BLaER1 (cell line): ENCODE measurements at regions not wholly inside any gene's neighbourhood (a gene's known extent, or its start where the extent isn't known, plus 50 kb on each side); places are given as distances from the start of the nearest gene placed in this dataset.
"Not testable (repeated sequence)": the region's sequence is repeated elsewhere in the genome, so short reads cannot be mapped to it uniquely, and the experiment has no call there.

ENCODE experiments used
- H3K27ac ChIP-seq: shearing (Covaris generic); formaldehyde crosslinking; 2 replicates; pipeline ENCODE4 v1.8.1; 2022
- H3K27me3 ChIP-seq: shearing (Covaris generic); formaldehyde crosslinking; 2 replicates; pipeline ENCODE4 v1.8.1; 2022
- H3K36me3 ChIP-seq: shearing (Covaris generic); formaldehyde crosslinking; 2 replicates; pipeline ENCODE4 v1.8.1; 2022
- H3K4me1 ChIP-seq: shearing (Covaris generic); formaldehyde crosslinking; 2 replicates; pipeline ENCODE4 v1.8.1; 2022
- H3K4me2 ChIP-seq: shearing (Covaris generic); formaldehyde crosslinking; 2 replicates; pipeline ENCODE4 v1.8.1; 2022
- H3K4me3 ChIP-seq: shearing (Covaris generic); formaldehyde crosslinking; 2 replicates; pipeline ENCODE4 v1.8.1; 2022
- H3K9ac ChIP-seq: shearing (Covaris generic); formaldehyde crosslinking; 2 replicates; pipeline ENCODE4 v1.8.1; 2022
- H3K9me3 ChIP-seq: shearing (Covaris generic); formaldehyde crosslinking; 2 replicates; pipeline ENCODE4 v1.8.1; 2022
- H4K20me1 ChIP-seq: shearing (Covaris generic); formaldehyde crosslinking; 2 replicates; pipeline ENCODE4 v1.8.1; 2022
- Cebpa-rat ChIP-seq: shearing (Covaris generic); IDR thresholded peaks from 2 replicates; pipeline ENCODE4 v1.8.1; 2022

- Histone ChIP-seq H4K20me1 (no peaks in the 10 kb centered on the region), H3K4me2 (no peak overlapping the region)
- TF ChIP-seq Cebpa-rat, result no peak
Observed at GRCh38 chr2:48190230-48190629, 124.3 kb upstream of the FOXN2 start.

GRCh38 chr2:48194641-48195040 lies 119.8 kb upstream of the FOXN2 start:
- H3K4me3 ChIP-seq, result no peak overlapping the region
- H3K27me3 ChIP-seq, result no peaks in the 10 kb centered on the region
- TF ChIP-seq Cebpa-rat, result no peak
- H3K27ac ChIP-seq, result no peak overlapping the region
- no peaks in the 10 kb centered on the region for H3K9me3 ChIP-seq
- no peak overlapping the region for H3K4me2 ChIP-seq
- H3K36me3 ChIP-seq, result no peaks in the 10 kb centered on the region
- H3K9ac ChIP-seq, result no peak overlapping the region
- no peaks in the 10 kb centered on the region for H3K4me1 ChIP-seq
- H4K20me1 ChIP-seq, result no peaks in the 10 kb centered on the region

More at GRCh38 chr2:48190230-48190629, 124.3 kb upstream of the FOXN2 start:
- H3K4me3 ChIP-seq, result no peak overlapping the region
- no peaks in the 10 kb centered on the region for H3K9me3 ChIP-seq
- no peak overlapping the region for H3K27ac ChIP-seq
- H3K9ac ChIP-seq, result no peak overlapping the region
- H3K4me1 ChIP-seq, result no peaks in the 10 kb centered on the region
- no peaks in the 10 kb centered on the region for H3K36me3 ChIP-seq
- no peaks in the 10 kb centered on the region for H3K27me3 ChIP-seq

GRCh38 chr2:48195169-48195568 lies 119.3 kb upstream of the FOXN2 start:
- H3K9me3 ChIP-seq, result no peaks in the 10 kb centered on the region
- H4K20me1 ChIP-seq, result no peaks in the 10 kb centered on the region
- no peaks in the 10 kb centered on the region for H3K4me1 ChIP-seq
- H3K36me3 ChIP-seq, result no peaks in the 10 kb centered on the region
- H3K4me2 ChIP-seq, result no peak overlapping the region
- no peak for TF ChIP-seq Cebpa-rat
- no peak overlapping the region for H3K27ac ChIP-seq
- H3K9ac ChIP-seq, result no peak overlapping the region
- H3K4me3 ChIP-seq, result no peak overlapping the region
- no peaks in the 10 kb centered on the region for H3K27me3 ChIP-seq

- Histone ChIP-seq H3K4me1 (no peaks in the 10 kb centered on the region), H3K9ac (no peak overlapping the region), H4K20me1 (no peaks in the 10 kb centered on the region), H3K4me2 (no peak overlapping the region), H3K36me3 (no peaks in the 10 kb centered on the region), H3K4me3 (no peak overlapping the region), H3K27ac (no peak overlapping the region), H3K9me3 (no peaks in the 10 kb centered on the region), H3K27me3 (no peaks in the 10 kb centered on the region)
- TF ChIP-seq Cebpa-rat, result no peak
Observed at GRCh38 chr2:48197618-48198017, 116.9 kb upstream of the FOXN2 start.

- no peak overlapping the region for H3K9ac ChIP-seq
- H3K4me3 ChIP-seq, result no peak overlapping the region
- H3K27ac ChIP-seq, result no peak overlapping the region
- H4K20me1 ChIP-seq, result no peaks in the 10 kb centered on the region
- H3K4me1 ChIP-seq, result no peaks in the 10 kb centered on the region
- no peaks in the 10 kb centered on the region for H3K9me3 ChIP-seq
- H3K36me3 ChIP-seq, result no peaks in the 10 kb centered on the region
- no peaks in the 10 kb centered on the region for H3K27me3 ChIP-seq
- no peak for TF ChIP-seq Cebpa-rat
- no peak overlapping the region for H3K4me2 ChIP-seq
Observed at GRCh38 chr2:48198371-48198770, 116.1 kb upstream of the FOXN2 start.

- Histone ChIP-seq H3K9ac (no peak overlapping the region), H3K4me2 (no peak overlapping the region), H3K4me3 (no peak overlapping the region)
Observed at GRCh38 chr2:48199070-48199469, 115.4 kb upstream of the FOXN2 start.

GRCh38 chr2:48200620-48201293 lies 113.7 kb upstream of the FOXN2 start:
- TF ChIP-seq Cebpa-rat, result no peak
- Histone ChIP-seq H3K27me3 (no peaks in the 10 kb centered on the region), H4K20me1 (no peaks in the 10 kb centered on the region), H3K4me1 (peaks cover 6% of the 10 kb centered on the region; the same call in 1 of the 2 replicates), H3K36me3 (no peaks in the 10 kb centered on the region), H3K4me3 (no peak overlapping the region), H3K4me2 (no peak overlapping the region), H3K9me3 (no peaks in the 10 kb centered on the region), H3K27ac (no peak overlapping the region), H3K9ac (no peak overlapping the region)

More at GRCh38 chr2:48199070-48199469, 115.4 kb upstream of the FOXN2 start:
- Histone ChIP-seq H3K36me3 (no peaks in the 10 kb centered on the region), H3K27ac (no peak overlapping the region), H3K9me3 (no peaks in the 10 kb centered on the region), H3K27me3 (no peaks in the 10 kb centered on the region), H3K4me1 (no peaks in the 10 kb centered on the region), H4K20me1 (no peaks in the 10 kb centered on the region)
- no peak for TF ChIP-seq Cebpa-rat

GRCh38 chr2:48201435-48201834 lies 113.0 kb upstream of the FOXN2 start:
- H3K27ac ChIP-seq, H3K27me3 ChIP-seq, H3K4me1 ChIP-seq, H3K9ac ChIP-seq, H4K20me1 ChIP-seq, H3K4me3 ChIP-seq, H3K36me3 ChIP-seq, H3K9me3 ChIP-seq, H3K4me2 ChIP-seq: not testable (repeated sequence)

GRCh38 chr2:48202863-48203642 lies 111.4 kb upstream of the FOXN2 start:
- Histone ChIP-seq H3K9me3 (no peaks in the 10 kb centered on the region), H3K9ac (no peak overlapping the region), H3K36me3 (no peaks in the 10 kb centered on the region), H3K27me3 (no peaks in the 10 kb centered on the region), H3K4me3 (no peak overlapping the region), H4K20me1 (no peaks in the 10 kb centered on the region), H3K27ac (no peak overlapping the region), H3K4me1 (peaks cover 6% of the 10 kb centered on the region; the same call in 1 of the 2 replicates), H3K4me2 (no peak overlapping the region)
- no peak for TF ChIP-seq Cebpa-rat

GRCh38 chr2:48203668-48204067 lies 110.8 kb upstream of the FOXN2 start:
- H4K20me1 ChIP-seq, result no peaks in the 10 kb centered on the region
- no peaks in the 10 kb centered on the region for H3K27me3 ChIP-seq
- no peak for TF ChIP-seq Cebpa-rat

More at GRCh38 chr2:48203668-48204067, 110.8 kb upstream of the FOXN2 start:
- Histone ChIP-seq H3K4me1 (peaks cover 6% of the 10 kb centered on the region; the same call in 1 of the 2 replicates), H3K36me3 (no peaks in the 10 kb centered on the region), H3K9me3 (no peaks in the 10 kb centered on the region), H3K27ac (no peak overlapping the region), H3K4me3 (no peak overlapping the region), H3K4me2 (no peak overlapping the region), H3K9ac (no peak overlapping the region)
